ENCODE measurements at regions not wholly inside any gene's neighbourhood (a gene's known extent, or its start where the extent isn't known, plus 50 kb on each side); places are given as distances from the start of the nearest gene placed in this dataset.

- peak; percentile 66 for FAIRE-seq
These were observed 131.0 kb upstream of the TARS1 start for GRCh38 chr5:33309536-33310345.

DNA sequence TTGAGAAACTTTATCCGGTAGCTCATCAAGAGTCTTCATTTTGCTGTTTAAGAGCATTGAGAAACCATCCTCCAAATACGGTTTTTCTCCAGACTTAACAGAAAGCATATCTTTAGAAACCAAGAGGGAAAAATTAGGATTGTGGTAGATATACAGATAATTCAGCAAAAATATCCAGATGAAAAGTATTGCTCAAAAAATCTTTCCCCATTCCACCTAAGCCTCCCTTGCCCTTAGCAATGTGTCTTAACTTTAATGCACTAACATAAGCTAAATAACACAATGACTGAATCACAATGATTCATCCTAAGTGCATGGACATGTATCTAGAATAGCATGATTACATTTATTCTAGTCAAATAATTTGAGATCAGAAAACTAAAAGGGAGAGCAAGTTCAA is 130.3 kb upstream of the TARS1 start:
- FAIRE-seq (peak; percentile 76), DNase-seq (ENCODE audit: insufficient read length, low spot score) (peak; percentile 33)

More at GRCh38 chr5:33309536-33310345, 131.0 kb upstream of the TARS1 start:
- no peak for DNase-seq (ENCODE audit: insufficient read length, low spot score)

DNA sequence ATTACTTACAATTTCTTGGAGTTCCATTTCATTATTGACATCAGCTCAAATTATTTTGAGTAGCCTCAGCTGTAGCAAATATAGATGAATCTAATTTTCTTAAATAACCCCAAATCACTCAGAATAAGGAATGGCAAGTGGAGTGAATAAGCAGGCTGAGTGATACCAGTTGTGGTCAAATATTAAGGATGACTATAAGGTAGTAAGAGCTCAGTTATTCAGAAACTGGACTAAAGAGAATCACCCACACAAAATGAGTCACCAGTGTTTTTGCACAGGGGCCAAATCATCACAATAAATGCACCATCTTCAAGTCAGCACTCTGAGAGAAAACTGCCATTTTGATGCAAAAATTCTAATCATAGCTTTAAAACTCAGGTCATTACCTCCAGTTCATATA is 128.9 kb upstream of the TARS1 start:
- DNase-seq (ENCODE audit: insufficient read length, low spot score) (peak; percentile 26), FAIRE-seq (peak; percentile 86)

DNA sequence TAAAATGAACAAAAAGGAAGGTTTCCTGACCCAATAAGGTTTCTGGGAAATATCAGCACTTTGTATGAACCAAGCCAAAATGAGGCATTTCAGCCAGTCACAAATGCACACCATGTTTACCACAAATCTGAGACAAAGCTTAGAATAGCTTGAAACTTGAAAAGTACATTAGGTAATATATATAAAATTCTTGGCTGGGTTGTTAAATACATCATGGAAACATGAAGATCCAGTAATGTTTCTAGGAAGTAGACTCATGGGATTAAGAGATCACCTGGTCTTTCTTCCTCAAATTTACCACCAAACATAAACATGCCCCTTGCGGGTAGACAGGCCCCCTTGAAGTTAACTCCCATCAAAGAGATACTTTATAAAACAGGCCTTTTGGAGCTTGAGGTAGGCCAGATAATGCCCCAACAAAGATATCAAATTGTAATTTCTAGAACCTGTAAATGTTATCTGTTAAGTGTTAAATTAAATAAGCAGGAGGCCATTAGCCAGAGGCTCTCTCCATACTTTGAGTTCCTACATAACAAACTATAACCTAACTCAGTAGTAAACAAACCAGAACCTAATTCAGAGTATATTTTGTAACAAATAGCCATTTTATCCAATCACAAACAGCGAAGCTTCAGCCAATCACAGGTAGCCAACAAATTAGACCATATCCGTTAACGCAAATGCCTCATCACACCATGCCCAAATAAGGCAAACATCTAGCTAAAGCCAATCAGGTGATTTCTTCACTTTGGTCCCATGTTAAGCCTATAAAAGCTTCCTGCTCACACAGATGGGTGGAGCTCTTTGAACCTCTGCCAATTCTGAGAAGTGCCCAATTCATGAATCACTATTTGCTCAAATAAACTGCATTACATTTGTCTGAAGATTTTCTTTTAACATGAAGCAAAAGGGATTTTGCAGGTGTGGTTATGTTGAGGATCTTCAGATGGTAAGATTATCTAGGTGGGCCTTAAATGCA is 127.9 kb upstream of the TARS1 start:
- DNase-seq (ENCODE audit: insufficient read length, low spot score), result peak; percentile 17

GRCh38 chr5:33315189-33315588 is 125.6 kb upstream of the TARS1 start:
- FAIRE-seq (no peak), DNase-seq (ENCODE audit: insufficient read length, low spot score) (no peak)

More for the DNA sequence above, 127.9 kb upstream of the TARS1 start:
- FAIRE-seq, result peak; percentile 92

- no peak for FAIRE-seq
These were observed 124.0 kb upstream of the TARS1 start for GRCh38 chr5:33316773-33317172.

GRCh38 chr5:33317271-33317670 is 123.5 kb upstream of the TARS1 start:
- DNase-seq (ENCODE audit: insufficient read length, low spot score) (no peak), FAIRE-seq (no peak)

More at GRCh38 chr5:33316773-33317172, 124.0 kb upstream of the TARS1 start:
- DNase-seq (ENCODE audit: insufficient read length, low spot score), result no peak

DNA sequence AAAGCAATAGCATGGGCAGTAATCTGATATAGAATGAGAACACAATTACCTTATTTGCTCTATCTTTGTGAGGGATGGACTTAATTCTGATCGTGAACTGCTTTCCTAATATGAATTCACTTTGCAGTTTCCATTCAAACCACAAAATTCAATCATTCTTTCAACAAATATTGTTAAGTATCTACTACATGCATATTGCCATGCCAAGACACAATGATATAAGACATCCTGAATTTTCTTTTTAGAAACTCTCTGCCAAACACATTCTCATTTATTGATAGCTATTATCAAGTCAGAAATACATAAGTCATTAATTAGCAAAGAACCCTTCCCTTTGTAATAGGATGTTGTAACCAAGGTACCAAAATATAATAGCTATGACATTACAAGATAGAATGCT is 121.6 kb upstream of the TARS1 start:
- no peak for DNase-seq (ENCODE audit: insufficient read length, low spot score)
- peak; percentile 26 for FAIRE-seq

- DNase-seq (ENCODE audit: insufficient read length, low spot score) (no peak), FAIRE-seq (no peak)
These were observed 120.9 kb upstream of the TARS1 start for GRCh38 chr5:33319841-33320240.

DNA sequence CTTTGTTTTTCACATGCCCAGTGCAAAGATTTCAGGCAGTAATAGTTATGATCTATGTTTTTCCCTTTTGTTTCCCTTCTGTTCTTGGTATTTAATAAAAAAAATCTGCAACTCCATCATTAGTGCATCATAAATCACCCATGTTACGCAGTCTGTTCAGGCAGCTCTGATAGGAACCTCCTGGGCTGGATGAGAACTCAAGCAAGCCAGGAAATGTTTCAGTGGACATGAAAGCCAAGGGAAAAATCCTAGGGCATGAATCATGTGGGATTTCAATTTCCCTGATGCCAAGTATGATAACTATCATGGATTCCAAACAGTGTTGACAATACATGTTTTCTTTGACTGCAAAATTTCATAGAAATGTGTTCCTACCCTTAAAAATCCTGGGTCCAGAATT is 119.7 kb upstream of the TARS1 start:
- FAIRE-seq, result peak; percentile 74
- DNase-seq (ENCODE audit: insufficient read length, low spot score), result peak; percentile 74

- FAIRE-seq (no peak), DNase-seq (ENCODE audit: insufficient read length, low spot score) (no peak)
These were observed 118.1 kb upstream of the TARS1 start for GRCh38 chr5:33322632-33323031.

DNA sequence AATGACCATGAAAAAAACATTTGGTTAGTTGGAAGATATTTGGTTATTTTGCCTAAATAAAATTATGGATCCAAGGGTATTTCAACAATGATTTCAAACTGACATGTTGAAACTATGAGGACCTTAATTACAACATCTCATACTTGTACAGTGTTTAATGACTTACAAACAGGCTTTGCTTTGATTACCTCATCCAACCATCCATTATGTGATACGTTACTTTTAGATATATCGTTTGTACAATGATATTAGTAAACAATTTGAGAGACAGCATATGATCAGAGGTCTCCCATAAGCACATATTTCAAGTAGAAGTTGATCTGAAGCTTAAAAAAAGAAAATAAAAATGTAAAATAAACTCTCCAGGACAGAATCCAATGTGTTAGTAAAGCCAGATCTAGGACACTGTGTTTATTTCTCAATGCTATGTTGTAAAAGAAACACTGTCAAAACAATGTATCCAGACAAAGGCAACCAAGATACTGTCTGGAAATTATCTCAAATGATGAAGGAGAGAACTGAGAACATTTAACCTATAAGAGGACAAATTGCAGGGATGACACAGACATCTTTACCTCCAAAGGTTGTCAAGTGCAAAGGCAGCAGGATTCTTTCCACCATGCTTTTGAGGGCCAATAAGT is 116.0 kb upstream of the TARS1 start:
- DNase-seq (ENCODE audit: insufficient read length, low spot score) (no peak), FAIRE-seq (peak; percentile 77)

GRCh38 chr5:33328818-33329217 is 111.9 kb upstream of the TARS1 start:
- no peak for DNase-seq (ENCODE audit: insufficient read length, low spot score)
- peak; percentile 49 for FAIRE-seq

DNA sequence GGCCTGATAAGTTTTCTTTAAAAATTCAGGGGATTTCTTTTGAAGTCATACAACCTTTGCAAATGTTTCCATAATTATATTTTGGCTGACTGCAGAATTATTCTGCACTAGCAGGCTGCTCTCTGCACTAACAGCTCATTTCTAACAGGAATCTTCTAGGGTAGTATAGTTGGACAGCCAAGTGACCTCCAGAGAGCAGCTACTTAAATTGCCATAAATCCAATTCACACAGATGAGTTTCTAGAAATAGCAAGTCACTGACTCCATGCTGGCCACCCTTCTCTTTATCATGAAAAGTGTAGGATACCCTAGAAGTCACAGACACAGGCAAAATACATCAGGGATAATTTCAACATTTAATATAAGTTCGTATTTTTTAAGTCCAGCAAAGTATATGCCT is 110.9 kb upstream of the TARS1 start:
- FAIRE-seq, result no peak
- no peak for DNase-seq (ENCODE audit: insufficient read length, low spot score)

GRCh38 chr5:33330426-33330825 is 110.3 kb upstream of the TARS1 start:
- FAIRE-seq, result no peak

GRCh38 chr5:33330992-33331391 is 109.8 kb upstream of the TARS1 start:
- FAIRE-seq, result no peak
- DNase-seq (ENCODE audit: insufficient read length, low spot score), result no peak

More at GRCh38 chr5:33330426-33330825, 110.3 kb upstream of the TARS1 start:
- no peak for DNase-seq (ENCODE audit: insufficient read length, low spot score)

DNA sequence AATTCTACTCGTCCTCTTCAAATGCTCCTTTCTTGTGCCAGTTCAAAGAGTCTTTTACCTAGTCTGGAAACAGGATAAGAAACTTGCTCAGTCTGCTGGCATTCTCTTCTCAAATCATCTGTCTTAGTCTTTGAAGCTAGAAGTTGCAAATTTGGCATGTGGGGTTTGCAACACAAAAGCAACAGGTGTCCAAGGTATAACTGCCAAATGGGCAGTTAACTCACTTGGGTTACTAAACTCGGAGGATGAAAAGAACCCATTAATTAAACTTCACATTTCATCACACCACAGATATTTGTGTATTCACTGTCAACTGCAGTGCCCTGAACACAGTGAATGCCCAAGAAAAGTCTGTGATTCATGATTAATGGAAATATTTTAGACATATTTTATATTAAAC is 108.0 kb upstream of the TARS1 start:
- DNase-seq (ENCODE audit: insufficient read length, low spot score), result no peak

GRCh38 chr5:33334829-33335228 is 105.9 kb upstream of the TARS1 start:
- FAIRE-seq, result no peak

More for the DNA sequence above, 108.0 kb upstream of the TARS1 start:
- FAIRE-seq, result no peak

DNA sequence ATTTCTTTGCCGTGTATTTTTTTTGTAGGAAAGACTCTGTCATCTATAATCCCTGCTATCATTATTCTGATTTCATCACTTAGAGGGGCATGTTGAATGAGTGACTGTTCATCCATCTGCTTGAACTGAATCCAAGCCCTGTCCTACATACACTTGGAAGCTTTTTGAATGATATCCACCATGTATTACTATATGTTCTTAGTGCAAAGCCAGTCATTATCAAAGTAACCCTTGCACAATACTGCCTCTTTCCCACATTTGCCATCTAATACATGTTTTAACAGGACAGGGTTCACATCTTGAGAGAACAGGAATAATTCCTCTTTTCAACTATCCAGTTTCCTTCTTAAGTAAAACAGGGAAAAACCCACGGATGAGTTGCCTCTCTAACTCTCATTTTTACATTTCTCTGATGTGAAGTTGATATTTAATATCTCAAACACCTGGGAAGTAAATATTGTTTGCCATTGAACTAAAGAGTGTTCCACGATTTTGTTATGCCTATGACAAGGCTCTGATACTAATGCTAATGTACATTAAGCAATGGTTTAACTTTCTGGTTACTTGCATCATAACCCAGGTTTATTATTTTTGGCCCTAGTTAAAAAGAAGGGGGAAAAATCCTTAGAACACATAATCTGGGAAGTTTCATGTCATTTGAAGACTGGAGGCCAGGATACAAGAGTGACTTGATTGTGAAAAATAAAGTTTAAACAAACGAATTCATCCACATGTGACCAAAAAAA is 103.7 kb upstream of the TARS1 start:
- DNase-seq (ENCODE audit: insufficient read length, low spot score) (no peak), FAIRE-seq (no peak)

More at GRCh38 chr5:33334829-33335228, 105.9 kb upstream of the TARS1 start:
- DNase-seq (ENCODE audit: insufficient read length, low spot score), result no peak

DNA sequence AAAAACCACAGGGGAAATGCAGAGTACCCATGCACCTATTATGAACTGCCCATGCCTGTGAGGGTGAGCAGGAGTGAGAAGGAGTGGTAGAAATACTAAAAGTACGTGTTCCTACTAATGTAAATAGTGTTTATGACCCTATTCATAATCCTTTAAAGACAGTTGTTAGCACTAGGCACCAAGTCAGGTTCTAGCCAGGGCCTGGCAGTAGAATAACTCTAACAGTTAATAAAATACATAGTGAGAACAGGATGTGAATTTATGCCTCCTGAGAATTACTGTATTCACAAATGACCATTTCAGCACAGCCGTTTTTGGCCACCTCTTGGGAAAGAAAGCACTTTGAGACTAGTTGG is 103.2 kb upstream of the TARS1 start:
- FAIRE-seq, result no peak
- no peak for DNase-seq (ENCODE audit: insufficient read length, low spot score)

Data from HTR-8/SVneo (cell line).